ENCODE measurements at regions not wholly inside any gene's neighbourhood (a gene's known extent, or its start where the extent isn't known, plus 50 kb on each side); places are given as distances from the start of the nearest gene placed in this dataset.

DNA sequence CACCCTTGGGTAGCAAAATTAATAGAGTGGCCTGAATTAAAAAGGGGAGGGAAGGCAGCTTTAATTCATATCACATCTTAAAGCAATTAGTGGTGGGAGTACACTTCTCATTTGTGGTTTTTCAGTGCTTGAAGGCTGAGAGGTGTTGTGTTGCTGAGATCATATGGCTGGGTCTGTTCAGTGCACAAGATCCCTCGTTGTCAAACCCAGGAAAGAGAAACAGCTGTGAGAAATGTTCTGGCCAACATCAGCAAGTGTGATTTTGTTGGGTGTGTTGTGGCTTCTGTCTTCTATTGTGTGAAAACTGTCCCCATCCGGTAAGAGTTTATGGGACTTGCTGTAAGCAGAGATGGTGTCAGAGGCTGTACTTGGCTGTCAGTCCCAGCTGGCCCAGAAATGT, 197.9 kb upstream of the BMPER start:
- Histone ChIP-seq H3K4me1 (ENCODE audit: control insufficient read depth in 1 of 2, insufficient read depth in 2 of 2, low read length in 2 of 2) (no peaks in the 10 kb centered on the region), H3K9me2 (ENCODE audit: insufficient read depth) (no peaks in the 10 kb centered on the region), H2AFZ (ENCODE audit: low read depth, low read length, poor library complexity, severe bottlenecking) (no peak overlapping the region), H3K4me2 (ENCODE audit: low read length) (no peak overlapping the region), H3K4me3 (replicated peaks in 1 of 2; ENCODE audit: low read depth in 1 of 2, low read length in 2 of 2) (no peak overlapping the region), H3K79me2 (ENCODE audit: insufficient read depth, low read length) (no peaks in the 10 kb centered on the region), H3K36me3 (ENCODE audit: control insufficient read depth in 1 of 2, insufficient read depth in 2 of 2, low read length in 2 of 2) (no peaks in the 10 kb centered on the region), H3K9me3 (ENCODE audit: control insufficient read depth in 1 of 2, insufficient read depth in 1 of 2, low read depth in 1 of 2, low read length in 2 of 2) (no peaks in the 10 kb centered on the region; a peak in 1 of 4 replicates), H3K27me3 (ENCODE audit: insufficient read depth, low read length) (no peaks in the 10 kb centered on the region), H3K9ac (ENCODE audit: low read length) (no peak overlapping the region), H4K20me1 (ENCODE audit: insufficient read depth) (no peaks in the 10 kb centered on the region), H3K27ac (ENCODE audit: low read depth, low read length) (no peak overlapping the region)
- ATAC-seq, result no peak
- ChIA-PET CTCF (no interaction called here), RAD21 (ENCODE audit: low non-redundant PET in 1 of 2, low total read pairs in 2 of 2, uncharacterized antibody in 2 of 2, unreplicated experiment in 2 of 2) (no interaction called here), POLR2A (no interaction called here)
- BruUV-seq (replicated peaks), result no TSS peak
- intact Hi-C loops (cut with micrococcal nuclease), result no loop called here
- TF ChIP-seq, protein P1, sequence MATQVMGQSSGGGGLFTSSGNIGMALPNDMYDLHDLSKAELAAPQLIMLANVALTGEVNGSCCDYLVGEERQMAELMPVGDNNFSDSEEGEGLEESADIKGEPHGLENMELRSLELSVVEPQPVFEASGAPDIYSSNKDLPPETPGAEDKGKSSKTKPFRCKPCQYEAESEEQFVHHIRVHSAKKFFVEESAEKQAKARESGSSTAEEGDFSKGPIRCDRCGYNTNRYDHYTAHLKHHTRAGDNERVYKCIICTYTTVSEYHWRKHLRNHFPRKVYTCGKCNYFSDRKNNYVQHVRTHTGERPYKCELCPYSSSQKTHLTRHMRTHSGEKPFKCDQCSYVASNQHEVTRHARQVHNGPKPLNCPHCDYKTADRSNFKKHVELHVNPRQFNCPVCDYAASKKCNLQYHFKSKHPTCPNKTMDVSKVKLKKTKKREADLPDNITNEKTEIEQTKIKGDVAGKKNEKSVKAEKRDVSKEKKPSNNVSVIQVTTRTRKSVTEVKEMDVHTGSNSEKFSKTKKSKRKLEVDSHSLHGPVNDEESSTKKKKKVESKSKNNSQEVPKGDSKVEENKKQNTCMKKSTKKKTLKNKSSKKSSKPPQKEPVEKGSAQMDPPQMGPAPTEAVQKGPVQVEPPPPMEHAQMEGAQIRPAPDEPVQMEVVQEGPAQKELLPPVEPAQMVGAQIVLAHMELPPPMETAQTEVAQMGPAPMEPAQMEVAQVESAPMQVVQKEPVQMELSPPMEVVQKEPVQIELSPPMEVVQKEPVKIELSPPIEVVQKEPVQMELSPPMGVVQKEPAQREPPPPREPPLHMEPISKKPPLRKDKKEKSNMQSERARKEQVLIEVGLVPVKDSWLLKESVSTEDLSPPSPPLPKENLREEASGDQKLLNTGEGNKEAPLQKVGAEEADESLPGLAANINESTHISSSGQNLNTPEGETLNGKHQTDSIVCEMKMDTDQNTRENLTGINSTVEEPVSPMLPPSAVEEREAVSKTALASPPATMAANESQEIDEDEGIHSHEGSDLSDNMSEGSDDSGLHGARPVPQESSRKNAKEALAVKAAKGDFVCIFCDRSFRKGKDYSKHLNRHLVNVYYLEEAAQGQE (IDR thresholded peaks at IDR 0.05; ENCODE audit: low read depth), result no peak
- TF ChIP-seq RAD21 (IDR thresholded peaks at IDR 0.05; ENCODE audit: low read depth) (no peak), YY1 (IDR thresholded peaks at IDR 0.05; ENCODE audit: extremely low read depth, insufficient replicate concordance, low read depth, low read length) (no peak), SIN3A (IDR thresholded peaks at IDR 0.05; ENCODE audit: low read depth) (no peak), SRF (IDR thresholded peaks at IDR 0.05; ENCODE audit: low read depth) (no peak), FOSL1 (IDR thresholded peaks at IDR 0.05; ENCODE audit: low read depth) (no peak), EGR1 (IDR thresholded peaks at IDR 0.05; ENCODE audit: low read depth) (no peak), POLR2AphosphoS5 (IDR thresholded peaks at IDR 0.05; ENCODE audit: low read depth, low read length) (no peak), EZH2 (IDR thresholded peaks at IDR 0.05) (no peak)
- TF ChIP-seq, protein P2, sequence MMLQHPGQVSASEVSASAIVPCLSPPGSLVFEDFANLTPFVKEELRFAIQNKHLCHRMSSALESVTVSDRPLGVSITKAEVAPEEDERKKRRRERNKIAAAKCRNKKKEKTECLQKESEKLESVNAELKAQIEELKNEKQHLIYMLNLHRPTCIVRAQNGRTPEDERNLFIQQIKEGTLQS (IDR thresholded peaks at IDR 0.05), result no peak
- TF ChIP-seq, protein P3, sequence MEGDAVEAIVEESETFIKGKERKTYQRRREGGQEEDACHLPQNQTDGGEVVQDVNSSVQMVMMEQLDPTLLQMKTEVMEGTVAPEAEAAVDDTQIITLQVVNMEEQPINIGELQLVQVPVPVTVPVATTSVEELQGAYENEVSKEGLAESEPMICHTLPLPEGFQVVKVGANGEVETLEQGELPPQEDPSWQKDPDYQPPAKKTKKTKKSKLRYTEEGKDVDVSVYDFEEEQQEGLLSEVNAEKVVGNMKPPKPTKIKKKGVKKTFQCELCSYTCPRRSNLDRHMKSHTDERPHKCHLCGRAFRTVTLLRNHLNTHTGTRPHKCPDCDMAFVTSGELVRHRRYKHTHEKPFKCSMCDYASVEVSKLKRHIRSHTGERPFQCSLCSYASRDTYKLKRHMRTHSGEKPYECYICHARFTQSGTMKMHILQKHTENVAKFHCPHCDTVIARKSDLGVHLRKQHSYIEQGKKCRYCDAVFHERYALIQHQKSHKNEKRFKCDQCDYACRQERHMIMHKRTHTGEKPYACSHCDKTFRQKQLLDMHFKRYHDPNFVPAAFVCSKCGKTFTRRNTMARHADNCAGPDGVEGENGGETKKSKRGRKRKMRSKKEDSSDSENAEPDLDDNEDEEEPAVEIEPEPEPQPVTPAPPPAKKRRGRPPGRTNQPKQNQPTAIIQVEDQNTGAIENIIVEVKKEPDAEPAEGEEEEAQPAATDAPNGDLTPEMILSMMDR (IDR thresholded peaks at IDR 0.05 in 2 of 3, conservative IDR thresholded peaks at IDR 0.05 in 1 of 3; ENCODE audit: borderline replicate concordance in 1 of 3, insufficient read depth in 1 of 3, low read depth in 2 of 3, low read length in 2 of 3), result no peak
- no peak for DNase-seq (ENCODE audit: low read depth, low spot score)

All from HCT116 (cell line).